DMS 273 treated with DMSO at 0.1 percent for 48 hours (cell line): ENCODE measurements at regions not wholly inside any gene's neighbourhood (a gene's known extent, or its start where the extent isn't known, plus 50 kb on each side); places are given as distances from the start of the nearest gene placed in this dataset.

Experiments used
- DNase-seq: peaks from one replicate; lab custom pipeline; 2025; lab: John Stamatoyannopoulos, UW

GRCh38 chr1:88219521-88219920 lies 464.6 kb upstream of the PKN2 start:
- no peak for DNase-seq

GRCh38 chr1:88221411-88221810 lies 462.7 kb upstream of the PKN2 start:
- no peak for DNase-seq

GRCh38 chr1:88224906-88225305 lies 459.2 kb upstream of the PKN2 start:
- DNase-seq, result no peak

GRCh38 chr1:88228114-88228513 lies 456.0 kb upstream of the PKN2 start:
- no peak for DNase-seq

- DNase-seq, result no peak
These were observed 453.9 kb upstream of the PKN2 start for GRCh38 chr1:88230126-88230525.

GRCh38 chr1:88237058-88237457 lies 447.0 kb upstream of the PKN2 start:
- DNase-seq, result no peak

GRCh38 chr1:88239205-88239604 lies 444.9 kb upstream of the PKN2 start:
- DNase-seq, result no peak

- no peak for DNase-seq
These were observed 436.4 kb upstream of the PKN2 start for GRCh38 chr1:88247666-88248065.

- no peak for DNase-seq
These were observed 433.2 kb upstream of the PKN2 start for GRCh38 chr1:88250915-88251314.

GRCh38 chr1:88252745-88253144 lies 431.3 kb upstream of the PKN2 start:
- DNase-seq, result no peak

GRCh38 chr1:88265606-88266005 lies 418.5 kb upstream of the PKN2 start:
- DNase-seq, result no peak

GRCh38 chr1:88266051-88266450 lies 418.0 kb upstream of the PKN2 start:
- DNase-seq, result no peak

GRCh38 chr1:88272216-88272615 lies 411.9 kb upstream of the PKN2 start:
- no peak for DNase-seq

- DNase-seq, result no peak
These were observed 409.6 kb upstream of the PKN2 start for GRCh38 chr1:88274431-88274830.

- no peak for DNase-seq
These were observed 408.7 kb upstream of the PKN2 start for GRCh38 chr1:88275259-88275862.

- DNase-seq, result no peak
These were observed 407.9 kb upstream of the PKN2 start for GRCh38 chr1:88276163-88276562.

- no peak for DNase-seq
These were observed 400.0 kb upstream of the PKN2 start for GRCh38 chr1:88284066-88284465.

GRCh38 chr1:88284666-88285366 lies 399.3 kb upstream of the PKN2 start:
- no peak for DNase-seq

GRCh38 chr1:88286716-88287115 lies 397.4 kb upstream of the PKN2 start:
- DNase-seq, result no peak

- DNase-seq, result no peak
These were observed 395.5 kb upstream of the PKN2 start for GRCh38 chr1:88288571-88288970.

- DNase-seq, result no peak
These were observed 394.5 kb upstream of the PKN2 start for GRCh38 chr1:88289401-88290102.

GRCh38 chr1:88291611-88292354 lies 392.3 kb upstream of the PKN2 start:
- DNase-seq, result no peak
